GM12872 (cell line): ENCODE measurements at regions not wholly inside any gene's neighbourhood (a gene's known extent, or its start where the extent isn't known, plus 50 kb on each side); places are given as distances from the start of the nearest gene placed in this dataset.

Experiments
- CTCF ChIP-seq: IDR thresholded peaks from 3 replicates; pipeline ENCODE4 v1.5.1; 2011; ENCODE audit warnings: low read depth, mild to moderate bottlenecking, low read length, moderate library complexity; ENCODE audit not compliant: insufficient read depth

GRCh38 chr1:185478877-185479276 lies 161.8 kb upstream of the IVNS1ABP start:
- no peak for TF ChIP-seq CTCF

- TF ChIP-seq CTCF, result no peak
Observed at GRCh38 chr1:185477638-185478580, 160.9 kb upstream of the IVNS1ABP start.

GRCh38 chr1:185474440-185475149 lies 157.6 kb upstream of the IVNS1ABP start:
- TF ChIP-seq CTCF, result no peak

GRCh38 chr1:185473186-185473585 lies 156.1 kb upstream of the IVNS1ABP start:
- no peak for TF ChIP-seq CTCF

GRCh38 chr1:185468626-185469025 lies 151.6 kb upstream of the IVNS1ABP start:
- no peak for TF ChIP-seq CTCF

GRCh38 chr1:185467122-185467521 lies 150.1 kb upstream of the IVNS1ABP start:
- peak; percentile 14; the same call in 1 of the 3 replicates for TF ChIP-seq CTCF

- TF ChIP-seq CTCF, result no peak
Observed at GRCh38 chr1:185464777-185465176, 147.7 kb upstream of the IVNS1ABP start.
